OCI-LY7 (cell line): ENCODE measurements at regions not wholly inside any gene's neighbourhood (a gene's known extent, or its start where the extent isn't known, plus 50 kb on each side); places are given as distances from the start of the nearest gene placed in this dataset.

Source experiments
- EZH2phosphoT487 ChIP-seq: fragments of 200-600 bp; sonication (generic); IDR thresholded peaks from 2 replicates; pipeline ENCODE4 v1.6.1; 2018; ENCODE audit warnings: low read depth, borderline replicate concordance, mild to moderate bottlenecking, mixed run types, antibody characterized with exemption, low read length, moderate library complexity, mixed read lengths
- TF ChIP-seq, protein P1 (sequence below): fragments of 200-600 bp; sonication (generic); conservative IDR thresholded peaks from 2 replicates; pipeline ENCODE4 v1.5.1; 2014; ENCODE audit warnings: mild to moderate bottlenecking, antibody characterized with exemption, low read length, moderate library complexity, mixed read lengths

DNA sequence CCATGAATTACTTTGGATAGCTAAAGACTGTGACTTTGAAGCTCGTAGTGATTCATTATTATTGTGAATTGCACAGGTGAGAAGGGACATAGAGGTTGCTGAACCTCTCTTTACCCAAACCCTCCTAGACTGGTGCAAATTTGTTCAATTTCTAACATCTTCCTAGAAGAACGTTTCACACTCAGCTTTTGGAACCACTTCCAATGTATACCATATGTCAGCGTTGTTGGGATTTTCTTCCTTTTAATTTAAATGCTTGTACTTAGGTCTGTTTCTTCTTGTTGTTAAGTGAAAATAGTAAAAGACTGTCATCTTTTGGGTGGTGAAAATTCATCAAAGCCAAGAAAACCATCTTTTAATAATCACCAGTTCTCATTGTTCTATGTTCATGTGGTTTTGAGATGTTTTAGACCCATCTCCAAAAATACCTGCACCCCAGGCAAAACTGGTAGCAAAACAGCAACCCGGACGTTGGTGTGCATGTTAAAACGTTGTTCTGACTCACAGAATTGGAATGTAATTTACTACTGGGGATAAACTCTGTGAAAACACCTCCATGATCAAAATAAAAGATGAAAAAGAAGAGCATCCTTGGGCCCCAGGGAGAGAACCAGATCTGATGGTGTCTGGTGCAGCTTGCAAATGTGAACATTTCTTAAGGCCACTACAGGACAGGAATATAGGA is 238.3 kb downstream of the NPR3 start:
- TF ChIP-seq, protein P1, sequence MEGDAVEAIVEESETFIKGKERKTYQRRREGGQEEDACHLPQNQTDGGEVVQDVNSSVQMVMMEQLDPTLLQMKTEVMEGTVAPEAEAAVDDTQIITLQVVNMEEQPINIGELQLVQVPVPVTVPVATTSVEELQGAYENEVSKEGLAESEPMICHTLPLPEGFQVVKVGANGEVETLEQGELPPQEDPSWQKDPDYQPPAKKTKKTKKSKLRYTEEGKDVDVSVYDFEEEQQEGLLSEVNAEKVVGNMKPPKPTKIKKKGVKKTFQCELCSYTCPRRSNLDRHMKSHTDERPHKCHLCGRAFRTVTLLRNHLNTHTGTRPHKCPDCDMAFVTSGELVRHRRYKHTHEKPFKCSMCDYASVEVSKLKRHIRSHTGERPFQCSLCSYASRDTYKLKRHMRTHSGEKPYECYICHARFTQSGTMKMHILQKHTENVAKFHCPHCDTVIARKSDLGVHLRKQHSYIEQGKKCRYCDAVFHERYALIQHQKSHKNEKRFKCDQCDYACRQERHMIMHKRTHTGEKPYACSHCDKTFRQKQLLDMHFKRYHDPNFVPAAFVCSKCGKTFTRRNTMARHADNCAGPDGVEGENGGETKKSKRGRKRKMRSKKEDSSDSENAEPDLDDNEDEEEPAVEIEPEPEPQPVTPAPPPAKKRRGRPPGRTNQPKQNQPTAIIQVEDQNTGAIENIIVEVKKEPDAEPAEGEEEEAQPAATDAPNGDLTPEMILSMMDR, result no peak
- TF ChIP-seq EZH2phosphoT487, result no peak
